PFSK-1 (cell line): ENCODE measurements at regions not wholly inside any gene's neighbourhood (a gene's known extent, or its start where the extent isn't known, plus 50 kb on each side); places are given as distances from the start of the nearest gene placed in this dataset.

Source experiments
- FOXP2 ChIP-seq: optimal IDR thresholded peaks from 2 replicates; pipeline ENCODE3; 2011; ENCODE audit warnings: borderline replicate concordance, control low read depth, inconsistent platforms; ENCODE audit not compliant: insufficient read depth; ENCODE audit errors: extremely low read length, extremely low read depth
- POLR2AphosphoS5 ChIP-seq: IDR thresholded peaks from 2 replicates; pipeline ENCODE4 v1.6.1; 2012; ENCODE audit warnings: low read depth, mild to moderate bottlenecking, control low read depth, low read length, moderate library complexity
- SIN3A ChIP-seq: IDR thresholded peaks from 2 replicates; pipeline ENCODE4 v1.6.1; 2012; ENCODE audit warnings: mild to moderate bottlenecking, low read length, moderate library complexity, borderline replicate concordance; ENCODE audit not compliant: insufficient read depth
- TAF1 ChIP-seq: IDR thresholded peaks from 2 replicates; pipeline ENCODE4 v1.6.1; 2012; ENCODE audit warnings: low read length, control low read depth, borderline replicate concordance; ENCODE audit not compliant: insufficient read depth
- TF ChIP-seq, protein P1 (sequence below), 2 experiments: IDR thresholded peaks; 2 replicates each; pipeline versions ENCODE4 v1.6.1 to v1.8.0; 2011 to 2012; ENCODE audit warnings: low read depth in 2 of 2, low read length in 2 of 2, control low read depth in 1 of 2, inconsistent platforms in 1 of 2, mild to moderate bottlenecking in 1 of 2, moderate library complexity in 1 of 2; ENCODE audit not compliant: insufficient read depth in 1 of 2

DNA sequence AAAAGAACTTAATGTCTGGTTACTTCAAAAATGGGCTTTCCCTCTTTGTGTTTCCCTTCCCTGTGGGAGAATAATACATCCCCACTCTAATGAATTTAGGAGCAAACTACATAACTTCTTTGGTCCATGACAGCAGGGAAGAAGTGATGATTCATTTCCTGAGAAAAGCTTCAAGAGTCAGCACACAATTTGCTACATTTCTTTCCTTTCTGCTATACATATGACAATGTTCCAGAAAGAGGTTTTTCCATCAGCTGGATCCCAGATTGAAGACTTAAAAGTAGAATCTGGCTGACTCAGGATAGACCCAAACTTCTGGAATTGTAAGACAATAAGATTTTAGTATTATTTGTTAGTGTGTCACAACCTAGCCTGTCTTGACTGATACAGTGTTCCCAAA is 126.1 kb downstream of the DRD1 start:
- TF ChIP-seq, protein P1, sequence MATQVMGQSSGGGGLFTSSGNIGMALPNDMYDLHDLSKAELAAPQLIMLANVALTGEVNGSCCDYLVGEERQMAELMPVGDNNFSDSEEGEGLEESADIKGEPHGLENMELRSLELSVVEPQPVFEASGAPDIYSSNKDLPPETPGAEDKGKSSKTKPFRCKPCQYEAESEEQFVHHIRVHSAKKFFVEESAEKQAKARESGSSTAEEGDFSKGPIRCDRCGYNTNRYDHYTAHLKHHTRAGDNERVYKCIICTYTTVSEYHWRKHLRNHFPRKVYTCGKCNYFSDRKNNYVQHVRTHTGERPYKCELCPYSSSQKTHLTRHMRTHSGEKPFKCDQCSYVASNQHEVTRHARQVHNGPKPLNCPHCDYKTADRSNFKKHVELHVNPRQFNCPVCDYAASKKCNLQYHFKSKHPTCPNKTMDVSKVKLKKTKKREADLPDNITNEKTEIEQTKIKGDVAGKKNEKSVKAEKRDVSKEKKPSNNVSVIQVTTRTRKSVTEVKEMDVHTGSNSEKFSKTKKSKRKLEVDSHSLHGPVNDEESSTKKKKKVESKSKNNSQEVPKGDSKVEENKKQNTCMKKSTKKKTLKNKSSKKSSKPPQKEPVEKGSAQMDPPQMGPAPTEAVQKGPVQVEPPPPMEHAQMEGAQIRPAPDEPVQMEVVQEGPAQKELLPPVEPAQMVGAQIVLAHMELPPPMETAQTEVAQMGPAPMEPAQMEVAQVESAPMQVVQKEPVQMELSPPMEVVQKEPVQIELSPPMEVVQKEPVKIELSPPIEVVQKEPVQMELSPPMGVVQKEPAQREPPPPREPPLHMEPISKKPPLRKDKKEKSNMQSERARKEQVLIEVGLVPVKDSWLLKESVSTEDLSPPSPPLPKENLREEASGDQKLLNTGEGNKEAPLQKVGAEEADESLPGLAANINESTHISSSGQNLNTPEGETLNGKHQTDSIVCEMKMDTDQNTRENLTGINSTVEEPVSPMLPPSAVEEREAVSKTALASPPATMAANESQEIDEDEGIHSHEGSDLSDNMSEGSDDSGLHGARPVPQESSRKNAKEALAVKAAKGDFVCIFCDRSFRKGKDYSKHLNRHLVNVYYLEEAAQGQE (IDR thresholded peaks at IDR 0.05; ENCODE audit: insufficient read depth in 1 of 2, low read depth in 2 of 2, low read length in 2 of 2), result no peak
- TF ChIP-seq POLR2AphosphoS5, result no peak
- TF ChIP-seq SIN3A, result no peak
- TF ChIP-seq TAF1, result no peak
- TF ChIP-seq FOXP2, result no peak

DNA sequence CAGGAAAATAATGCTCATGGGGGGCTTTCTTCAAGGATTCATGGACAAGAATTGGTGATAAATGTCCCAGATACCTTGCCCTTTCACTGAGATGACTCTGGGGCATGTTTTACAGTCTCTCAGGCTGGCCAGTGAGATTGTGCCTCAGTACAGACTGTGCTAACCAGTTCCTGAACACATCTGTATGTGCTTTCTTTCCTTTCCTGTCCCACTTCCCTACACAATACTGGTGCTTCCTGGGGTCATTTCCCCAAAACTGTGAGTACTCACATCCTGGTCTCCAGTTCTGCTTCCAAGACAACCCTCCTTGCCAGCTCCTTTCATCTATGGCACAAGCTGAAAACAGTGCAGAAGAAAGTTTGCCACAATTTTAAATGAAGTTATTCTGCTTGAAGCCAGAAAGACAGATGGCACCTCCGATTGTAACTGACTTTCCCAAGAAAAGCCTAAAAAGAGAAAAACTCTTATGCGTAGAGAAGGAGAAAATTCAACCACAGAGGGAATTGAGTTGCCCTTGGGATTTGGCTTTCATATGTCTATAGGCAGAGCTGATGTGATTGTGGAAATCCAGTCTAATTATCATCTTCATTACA is 134.7 kb downstream of the DRD1 start:
- TF ChIP-seq, protein P1 (IDR thresholded peaks at IDR 0.05; ENCODE audit: insufficient read depth in 1 of 2, low read depth in 2 of 2, low read length in 2 of 2), result no peak
- no peak for TF ChIP-seq POLR2AphosphoS5
- no peak for TF ChIP-seq SIN3A
- TF ChIP-seq TAF1, result no peak
- no peak for TF ChIP-seq FOXP2

DNA sequence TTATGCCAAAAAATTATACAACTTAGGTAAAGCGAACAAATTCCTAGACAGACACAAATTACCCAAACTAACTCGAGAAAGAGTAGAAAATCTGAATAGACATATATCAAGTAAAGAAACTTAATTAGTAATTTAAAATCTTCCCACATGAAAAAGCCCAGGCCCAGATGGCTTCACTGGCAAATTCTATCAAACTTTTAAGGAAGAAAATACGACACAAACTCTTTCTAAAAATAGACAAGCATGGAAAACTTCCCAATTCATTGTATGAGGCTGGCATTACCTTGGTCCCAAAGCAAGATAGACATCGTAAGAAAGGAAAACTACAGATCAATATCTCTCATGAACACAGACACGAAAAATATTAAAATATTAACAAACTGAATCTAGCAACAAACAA is 135.3 kb downstream of the DRD1 start:
- TF ChIP-seq SIN3A, result no peak
- no peak for TF ChIP-seq FOXP2
- TF ChIP-seq, protein P1 (IDR thresholded peaks at IDR 0.05; ENCODE audit: insufficient read depth in 1 of 2, low read depth in 2 of 2, low read length in 2 of 2), result no peak
- TF ChIP-seq POLR2AphosphoS5, result no peak
- no peak for TF ChIP-seq TAF1

DNA sequence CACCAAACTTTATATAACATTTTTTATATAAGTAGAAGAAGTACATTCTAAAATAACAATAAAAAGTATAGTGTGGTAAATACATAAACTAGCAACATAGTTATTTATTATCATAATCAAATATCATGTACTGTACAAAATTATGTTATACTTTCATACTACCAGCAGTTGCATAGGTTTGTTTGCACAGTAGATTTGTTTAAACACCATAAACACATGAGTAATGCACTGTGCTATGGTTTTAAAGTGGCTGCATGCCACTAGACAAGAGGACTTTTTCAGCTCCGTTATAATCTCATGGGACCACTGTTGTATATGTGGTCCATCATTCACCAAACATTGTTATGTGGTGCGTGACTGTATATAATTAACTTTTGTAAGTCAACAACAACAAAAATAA is 137.6 kb downstream of the DRD1 start:
- no peak for TF ChIP-seq TAF1
- TF ChIP-seq POLR2AphosphoS5, result no peak
- no peak for TF ChIP-seq SIN3A
- TF ChIP-seq, protein P1 (IDR thresholded peaks at IDR 0.05; ENCODE audit: insufficient read depth in 1 of 2, low read depth in 2 of 2, low read length in 2 of 2), result no peak
- TF ChIP-seq FOXP2, result no peak

DNA sequence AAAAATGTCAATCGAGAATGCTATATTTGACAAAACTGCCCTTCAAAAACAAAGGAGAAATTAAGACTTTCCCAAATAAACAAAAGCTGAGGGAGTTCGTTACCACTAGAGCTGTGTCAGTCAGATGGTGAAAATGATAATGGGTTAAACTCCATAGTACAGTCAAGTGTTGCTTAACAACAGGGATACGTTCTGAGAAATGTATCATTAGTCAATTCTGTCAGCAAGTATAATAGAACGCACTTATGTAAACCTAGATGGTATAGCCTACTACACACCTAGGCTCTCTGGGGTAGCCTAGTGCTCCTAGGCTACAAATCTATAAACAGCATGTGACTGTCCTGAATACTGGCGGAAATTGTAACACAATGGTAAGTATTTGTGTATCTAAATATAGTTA is 138.7 kb downstream of the DRD1 start:
- TF ChIP-seq SIN3A, result no peak
- TF ChIP-seq POLR2AphosphoS5, result no peak
- TF ChIP-seq FOXP2, result no peak
- TF ChIP-seq TAF1, result no peak
- TF ChIP-seq, protein P1 (IDR thresholded peaks at IDR 0.05; ENCODE audit: insufficient read depth in 1 of 2, low read depth in 2 of 2, low read length in 2 of 2), result no peak
